ENCODE measurements at regions not wholly inside any gene's neighbourhood (a gene's known extent, or its start where the extent isn't known, plus 50 kb on each side); places are given as distances from the start of the nearest gene placed in this dataset.

DNA sequence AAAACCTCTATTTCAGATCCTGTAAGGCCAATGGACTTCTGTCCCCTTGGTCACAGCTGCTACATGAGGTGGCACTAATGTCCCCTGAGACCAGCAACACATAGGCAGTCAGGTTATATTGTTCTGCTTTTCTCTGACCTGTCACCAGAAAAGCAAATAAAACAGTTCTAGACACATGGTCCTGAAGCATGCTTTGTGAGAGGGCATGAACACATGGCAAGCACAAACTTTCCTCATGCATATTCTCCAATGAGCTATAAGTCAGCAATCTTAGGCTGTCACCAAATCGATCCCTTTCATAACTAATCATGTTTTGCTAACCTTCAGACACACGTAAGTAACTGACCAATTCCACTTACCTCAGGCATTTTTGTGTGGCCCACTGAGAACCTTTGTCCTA, 225.4 kb upstream of the ZC3H12C start:
- TF ChIP-seq CTCF (IDR thresholded peaks at IDR 0.05), result no peak
- intact Hi-C loops (cut with DNase I), result no loop called here
- DNase-seq, result no peak
- Histone ChIP-seq H3K9ac (ENCODE audit: low read depth in 2 of 2, low read length in 2 of 2) (no peak overlapping the region), H3K9me3 (no peaks in the 10 kb centered on the region), H3K36me3 (no peaks in the 10 kb centered on the region), H3K4me3 (no peak overlapping the region), H3K27me3 (no peaks in the 10 kb centered on the region), H3K4me1 (no peaks in the 10 kb centered on the region), H3K27ac (no peak overlapping the region)

- Histone ChIP-seq H3K27ac (no peak overlapping the region), H3K4me3 (no peak overlapping the region), H3K4me1 (no peaks in the 10 kb centered on the region), H3K27me3 (no peaks in the 10 kb centered on the region), H3K9ac (ENCODE audit: low read depth in 2 of 2, low read length in 2 of 2) (no peak overlapping the region), H3K36me3 (no peaks in the 10 kb centered on the region), H3K9me3 (no peaks in the 10 kb centered on the region)
- no peak for TF ChIP-seq CTCF (IDR thresholded peaks at IDR 0.05)
- DNase-seq, result no peak
- intact Hi-C loops (cut with DNase I), result no loop called here
Observed at GRCh38 chr11:109869536-109869935, 223.7 kb upstream of the ZC3H12C start.

DNA sequence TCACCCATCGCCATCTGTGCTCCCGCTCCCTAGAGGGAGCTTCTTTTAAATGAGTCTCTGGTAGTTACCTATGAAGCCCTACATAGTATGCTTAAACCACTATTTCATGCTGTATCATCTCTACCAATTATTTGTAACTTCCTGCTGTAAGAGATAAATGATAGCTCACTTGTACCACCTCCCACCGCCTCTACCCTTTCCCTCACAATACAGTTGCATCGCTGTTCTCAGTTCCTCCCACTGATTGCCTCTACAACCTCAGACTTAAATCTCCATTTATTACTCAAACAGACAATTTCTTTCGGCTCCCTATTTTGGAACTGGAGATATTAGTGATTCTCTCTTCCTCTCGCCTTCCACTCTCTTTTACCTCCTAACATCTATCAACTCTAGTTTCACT, 222.9 kb upstream of the ZC3H12C start:
- Histone ChIP-seq H3K27me3 (no peaks in the 10 kb centered on the region), H3K4me3 (no peak overlapping the region), H3K36me3 (no peaks in the 10 kb centered on the region), H3K27ac (no peak overlapping the region), H3K9me3 (no peaks in the 10 kb centered on the region), H3K4me1 (no peaks in the 10 kb centered on the region), H3K9ac (ENCODE audit: low read depth in 2 of 2, low read length in 2 of 2) (no peak overlapping the region)
- intact Hi-C loops (cut with DNase I), result no loop called here
- TF ChIP-seq CTCF (IDR thresholded peaks at IDR 0.05), result no peak
- no peak for DNase-seq

DNA sequence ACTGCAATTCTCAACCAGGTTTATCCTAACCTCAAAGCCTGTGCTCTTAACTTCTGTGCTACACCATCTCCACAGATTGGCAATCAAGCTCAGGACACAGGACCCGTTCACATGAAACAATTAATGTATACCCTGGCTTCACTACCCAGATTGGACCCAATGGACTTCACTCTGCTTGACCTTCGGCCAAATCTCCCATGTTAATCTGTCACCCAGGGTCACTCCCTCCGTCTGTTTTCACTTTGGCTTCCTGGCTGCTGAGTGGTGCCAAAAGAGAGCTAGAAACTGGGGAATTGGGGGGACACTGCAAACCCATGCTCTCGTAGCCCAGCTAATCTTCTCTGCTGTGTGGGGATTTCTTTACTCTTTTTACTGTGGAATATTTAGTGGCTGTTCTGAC, 216.1 kb upstream of the ZC3H12C start:
- TF ChIP-seq CTCF (IDR thresholded peaks at IDR 0.05), result no peak
- intact Hi-C loops (cut with DNase I), result no loop called here
- no peak overlapping the region for H3K27ac ChIP-seq
- H3K4me1 ChIP-seq, result no peaks in the 10 kb centered on the region
- no peaks in the 10 kb centered on the region for H3K36me3 ChIP-seq
- no peaks in the 10 kb centered on the region for H3K27me3 ChIP-seq
- no peak overlapping the region for H3K4me3 ChIP-seq
- no peak for DNase-seq
- no peak overlapping the region for H3K9ac ChIP-seq (ENCODE audit: low read depth in 2 of 2, low read length in 2 of 2)
- no peaks in the 10 kb centered on the region for H3K9me3 ChIP-seq

GRCh38 chr11:109884501-109884900, 208.7 kb upstream of the ZC3H12C start:
- intact Hi-C loops (cut with DNase I), result no loop called here

More at GRCh38 chr11:109884501-109884900, 208.7 kb upstream of the ZC3H12C start:
- TF ChIP-seq CTCF (IDR thresholded peaks at IDR 0.05), result no peak
- H3K36me3 ChIP-seq, result no peaks in the 10 kb centered on the region
- no peaks in the 10 kb centered on the region for H3K9me3 ChIP-seq
- no peak for DNase-seq
- no peak overlapping the region for H3K27ac ChIP-seq
- no peaks in the 10 kb centered on the region for H3K27me3 ChIP-seq
- no peak overlapping the region for H3K4me3 ChIP-seq
- no peak overlapping the region for H3K9ac ChIP-seq (ENCODE audit: low read depth in 2 of 2, low read length in 2 of 2)
- H3K4me1 ChIP-seq, result no peaks in the 10 kb centered on the region
